ENCODE measurements at regions not wholly inside any gene's neighbourhood (a gene's known extent, or its start where the extent isn't known, plus 50 kb on each side); places are given as distances from the start of the nearest gene placed in this dataset.

DNA sequence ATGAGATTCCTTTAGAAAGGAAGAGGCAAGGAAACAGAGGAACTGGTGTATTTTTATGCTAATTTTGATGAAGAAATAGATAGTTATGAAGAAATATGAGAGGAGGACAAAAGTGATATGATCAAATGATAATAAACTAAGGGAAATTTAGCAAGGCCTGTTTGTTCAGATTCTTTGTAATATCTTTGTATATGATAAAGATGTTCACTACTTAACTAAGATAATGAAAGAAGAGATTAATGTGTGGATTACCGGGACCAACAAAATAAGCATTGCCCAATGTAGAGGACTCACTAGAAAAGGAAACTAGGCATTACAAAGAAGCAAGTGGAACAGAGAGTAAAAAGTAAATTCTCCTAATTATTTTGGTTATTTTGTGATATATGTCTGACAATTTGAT, 99.0 kb upstream of the FIGN start:
- no peak for DNase-seq (ENCODE audit: low spot score)

DNA sequence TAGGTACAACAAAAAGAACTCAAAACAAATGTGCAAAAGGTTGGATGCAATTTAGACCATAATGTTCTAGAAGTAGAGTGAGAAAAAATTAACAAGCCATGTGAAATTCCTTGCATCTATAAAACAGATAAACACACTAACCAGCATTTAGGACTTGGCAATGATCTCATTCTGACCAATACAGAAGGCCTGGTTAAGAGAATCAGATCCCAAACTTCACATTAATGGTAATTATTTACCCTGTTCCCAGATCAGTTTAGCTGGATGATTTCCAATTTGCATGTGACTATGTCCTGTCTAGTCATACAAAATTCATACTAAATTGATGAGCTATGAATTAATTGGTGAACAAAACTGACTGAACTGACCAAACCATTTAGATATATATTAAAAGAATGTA, 98.4 kb upstream of the FIGN start:
- DNase-seq (ENCODE audit: low spot score): no peak

DNA sequence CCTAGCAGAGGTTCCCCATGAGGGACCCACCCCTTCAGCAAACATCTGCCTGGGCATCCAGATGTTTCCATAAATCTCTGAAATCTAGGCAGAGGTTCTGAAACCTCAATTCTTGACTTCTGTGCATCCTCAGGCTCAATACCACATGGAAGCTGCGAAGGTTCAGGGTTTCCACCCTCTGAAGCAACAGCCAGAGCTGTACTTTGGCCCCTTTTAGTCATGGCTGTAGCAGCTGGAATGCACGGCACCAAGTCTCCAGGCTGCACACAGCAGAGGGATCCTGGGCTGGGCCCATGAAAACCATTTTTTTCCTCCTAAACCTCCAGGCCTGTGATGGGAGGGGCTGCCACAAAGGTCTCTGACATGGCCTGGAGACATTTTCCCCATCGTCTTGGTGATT, 93.0 kb upstream of the FIGN start:
- no peak for DNase-seq (ENCODE audit: low spot score)

DNA sequence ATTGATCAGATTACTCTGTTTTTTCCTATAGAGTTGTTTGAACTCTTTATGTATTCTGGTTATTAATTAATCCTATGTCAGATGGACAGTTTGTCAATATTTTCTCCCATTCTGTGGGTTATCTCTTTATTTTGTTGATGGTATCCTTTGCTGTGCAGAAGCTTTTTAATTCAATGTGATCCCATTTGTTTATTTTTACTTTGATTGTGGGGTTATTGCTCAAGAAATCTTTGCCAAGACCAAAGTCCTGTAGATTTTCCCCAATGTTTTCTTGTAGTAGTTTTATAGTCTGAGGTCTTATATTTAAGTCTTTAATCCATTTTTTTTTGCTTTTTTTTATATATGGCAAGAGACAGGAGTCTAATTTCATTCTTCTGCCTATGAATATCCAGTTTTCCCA, 86.2 kb upstream of the FIGN start:
- DNase-seq (ENCODE audit: low spot score): no peak

DNA sequence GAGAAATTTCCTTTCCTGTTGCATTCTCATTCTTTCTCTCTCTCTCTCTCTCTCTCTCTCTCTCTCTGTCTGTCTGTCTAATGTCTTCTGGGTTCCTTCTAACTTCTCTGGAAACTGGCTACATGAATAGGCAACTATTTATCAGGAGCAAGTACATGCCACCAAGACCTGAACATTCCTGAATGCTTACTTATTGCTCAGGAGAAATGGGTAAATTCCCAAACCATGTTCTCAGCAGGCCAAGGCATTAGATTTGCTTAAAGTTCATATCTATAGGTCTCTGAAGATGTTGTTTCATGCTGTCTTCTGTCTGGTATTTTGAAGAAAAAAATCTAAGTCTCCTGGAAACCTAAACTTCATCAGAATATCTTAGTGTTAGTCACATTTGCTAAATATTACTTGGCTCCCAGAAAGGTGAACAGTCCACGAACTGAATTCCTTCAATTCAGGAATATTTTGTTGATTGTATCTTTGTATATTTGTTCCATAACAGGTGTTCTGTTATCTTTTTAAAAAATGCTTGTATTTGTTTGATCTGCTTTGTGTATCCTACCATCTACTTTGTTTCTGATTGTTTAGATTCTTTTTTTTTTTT, 77.2 kb upstream of the FIGN start:
- no peak for DNase-seq (ENCODE audit: low spot score)

DNA sequence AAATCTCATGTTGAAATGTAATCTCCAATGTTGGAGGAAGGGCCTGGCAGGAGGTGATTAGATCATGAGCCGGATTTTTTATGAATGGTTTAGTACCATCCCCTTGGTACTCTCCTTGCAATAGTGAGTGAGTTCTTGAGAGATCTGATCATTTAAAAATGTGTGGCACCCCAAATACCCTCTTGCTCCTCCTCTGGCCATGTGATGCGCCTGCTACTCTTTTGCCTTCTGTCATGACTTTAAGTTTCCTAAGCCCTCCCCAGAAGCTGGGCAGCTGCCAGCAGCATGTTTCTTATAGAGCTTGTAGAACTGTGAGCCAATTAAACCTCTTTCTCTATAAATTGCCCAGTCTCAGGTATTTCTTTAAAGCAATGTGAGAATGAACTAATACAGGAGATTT, 72.6 kb upstream of the FIGN start:
- DNase-seq (ENCODE audit: low spot score): no peak

DNA sequence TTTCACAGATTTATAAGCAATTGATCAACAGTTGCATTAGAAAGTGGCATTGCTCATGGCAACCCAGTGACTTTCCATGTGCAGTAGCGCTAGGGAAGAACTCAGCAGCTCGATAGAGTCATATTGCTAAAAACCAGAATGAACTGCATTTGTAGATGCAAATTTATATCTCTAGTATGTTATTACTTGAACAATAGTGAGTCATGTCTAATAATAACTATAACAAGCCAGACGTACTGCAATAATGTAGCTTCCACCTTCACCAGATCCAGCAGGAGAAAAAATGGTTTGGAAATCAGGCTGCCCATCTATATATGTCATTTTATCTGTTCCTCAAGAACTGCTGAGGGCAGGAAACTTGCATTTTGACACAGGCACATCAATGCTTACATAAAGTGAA, 66.5 kb upstream of the FIGN start:
- no peak for DNase-seq (ENCODE audit: low spot score)

DNA sequence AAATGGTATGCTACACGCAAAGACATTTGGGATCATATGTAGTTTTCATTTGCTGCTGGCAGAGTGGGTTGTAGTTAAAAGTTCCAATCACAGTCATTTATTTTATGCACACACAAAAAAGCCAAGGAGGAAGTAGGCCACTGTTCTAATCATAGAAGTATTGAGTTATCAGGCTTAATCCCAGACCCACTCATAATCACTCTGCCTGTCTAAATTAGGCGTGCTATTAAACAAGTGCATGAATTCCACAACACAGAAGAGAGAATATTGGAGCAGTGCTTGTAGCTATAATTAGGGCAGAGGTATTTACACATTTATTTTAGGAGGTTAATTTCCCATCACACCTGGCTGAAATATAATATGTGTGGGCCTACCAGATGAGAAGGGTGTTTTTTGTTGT, 65.7 kb upstream of the FIGN start:
- DNase-seq (ENCODE audit: low spot score): no peak

DNA sequence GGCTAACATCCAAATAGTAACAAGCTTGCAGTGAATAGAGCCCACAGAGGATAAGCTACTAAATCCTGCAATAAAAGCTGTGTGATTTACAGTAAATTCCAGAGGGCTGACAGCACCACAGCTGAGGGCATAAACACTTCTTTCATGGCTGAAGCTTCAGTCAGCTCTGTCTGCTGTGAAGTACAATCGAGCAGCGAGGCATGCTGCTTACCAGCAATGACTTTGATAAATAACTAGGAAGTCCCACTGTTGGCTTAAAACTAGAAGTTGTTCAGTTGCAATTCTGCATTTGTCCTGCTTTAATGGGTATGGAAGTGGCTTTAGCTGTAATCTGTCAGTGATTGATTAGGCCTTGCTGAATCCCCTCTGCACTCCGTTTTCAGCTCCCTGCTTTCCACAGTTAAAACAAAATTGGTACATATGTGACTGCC, 65.2 kb upstream of the FIGN start:
- no peak for DNase-seq (ENCODE audit: low spot score)

DNA sequence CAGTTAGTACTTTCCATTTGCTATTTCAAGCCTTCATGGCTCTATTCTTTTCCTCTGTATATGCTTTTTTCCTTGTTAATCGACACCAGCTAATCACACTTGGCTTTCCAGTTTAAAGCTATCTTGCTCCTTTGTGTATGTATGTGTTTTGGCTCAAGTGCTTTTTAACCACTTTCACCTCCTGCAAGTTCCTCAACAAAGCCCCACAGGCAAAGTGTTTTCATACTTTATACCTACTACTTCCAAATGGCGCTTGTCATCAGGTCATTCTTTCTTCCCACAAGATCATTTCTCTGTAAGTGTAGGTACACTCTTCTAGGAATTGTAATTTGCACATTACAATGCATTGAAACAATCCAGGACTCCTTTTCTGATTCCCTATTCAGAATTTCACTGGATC, 64.0 kb upstream of the FIGN start:
- no peak for DNase-seq (ENCODE audit: low spot score)

DNA sequence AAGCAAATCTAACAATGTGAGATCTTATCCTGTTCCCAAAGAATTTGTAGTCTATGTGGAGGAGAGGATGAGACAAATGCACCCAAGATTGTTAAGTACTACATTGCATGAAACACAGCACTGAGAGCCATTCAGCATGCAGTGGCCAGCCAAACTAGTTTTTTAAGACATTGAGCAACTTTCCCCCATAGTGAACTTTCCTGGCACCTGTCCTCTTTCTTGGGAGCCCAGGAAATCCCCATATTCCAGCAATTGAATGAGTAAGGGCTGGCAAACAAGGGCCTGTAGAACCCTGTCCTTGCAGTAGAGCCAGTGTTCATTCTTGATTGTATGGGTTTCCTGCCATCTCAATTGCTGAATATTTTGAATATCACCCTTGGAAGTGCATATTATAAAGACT, 58.8 kb upstream of the FIGN start:
- DNase-seq (ENCODE audit: low spot score): no peak
